Dermis microvascular lymphatic vessel endothelial cell (primary cell): ENCODE measurements at regions not wholly inside any gene's neighbourhood (a gene's known extent, or its start where the extent isn't known, plus 50 kb on each side); places are given as distances from the start of the nearest gene placed in this dataset.

ENCODE experiments used
- DNase-seq, 2 donors: peaks; one replicate each; pipeline versions ENCODE4 v3.0.0 to v3.0.0-alpha.2; 2010; ENCODE audit warnings: low read depth in 2 of 2

DNA sequence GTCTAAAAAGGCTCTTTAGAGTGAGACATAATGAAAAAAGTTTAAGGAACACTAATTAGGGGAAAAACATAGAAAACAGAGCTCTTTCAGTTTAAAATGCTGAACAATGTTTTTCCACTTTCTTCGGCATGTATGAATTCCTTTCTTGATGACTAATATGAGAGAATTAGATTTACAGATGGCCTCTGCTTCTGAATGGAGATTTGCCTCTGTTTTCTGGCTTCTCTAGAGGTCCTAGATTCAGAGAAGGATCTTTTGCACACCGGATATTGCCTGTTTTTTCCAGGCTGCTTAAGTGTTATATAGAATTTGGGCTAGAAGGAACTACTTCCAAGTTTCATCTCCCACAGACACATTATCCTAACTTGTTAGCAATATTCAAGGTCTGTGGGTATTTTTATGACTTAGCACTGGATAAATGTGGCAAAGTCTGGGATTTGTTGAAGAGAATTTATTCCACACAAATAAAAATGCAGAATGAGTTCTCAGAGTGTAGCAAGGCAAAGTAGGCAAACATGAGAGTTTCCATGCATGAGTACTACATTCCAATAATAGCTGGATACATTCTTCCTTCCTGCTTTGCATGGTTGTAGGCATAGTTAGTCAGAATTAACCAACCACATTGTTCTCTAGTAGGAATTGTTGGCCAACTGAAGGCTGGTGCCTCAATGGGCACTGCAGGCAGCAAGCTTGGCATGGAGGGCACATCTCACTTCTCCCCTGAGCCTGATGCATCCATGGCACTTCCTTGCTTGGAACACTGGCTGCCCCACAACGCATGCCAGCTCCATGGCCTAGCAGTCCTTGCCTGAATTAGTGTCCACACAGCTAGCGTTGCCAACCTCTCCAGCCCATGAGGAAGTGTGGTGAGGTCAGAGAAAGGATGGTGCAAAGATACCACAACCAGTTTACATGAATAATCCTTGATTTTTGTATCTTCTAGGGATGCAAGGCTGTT lies 224.2 kb downstream of the CLIC5 start:
- no peak for DNase-seq

DNA sequence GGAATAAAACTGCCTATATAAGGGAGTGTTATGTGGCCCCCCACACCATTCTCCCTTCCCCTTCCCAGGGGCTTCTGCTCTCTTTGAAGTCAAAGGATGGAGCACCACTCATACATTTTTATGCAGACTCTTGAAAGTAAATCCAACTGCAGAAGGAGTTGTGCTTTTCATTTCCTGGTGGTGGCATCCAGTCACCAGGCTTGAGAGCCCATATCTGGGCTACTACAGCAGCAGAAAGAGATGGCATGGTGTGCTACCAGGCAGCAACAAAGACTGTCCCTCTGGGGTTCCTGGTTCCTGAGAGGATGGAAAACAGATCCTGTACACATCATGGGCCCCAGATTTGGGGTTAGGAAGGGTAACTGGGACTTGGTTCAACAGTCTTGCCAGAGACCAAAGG lies 226.4 kb downstream of the CLIC5 start:
- DNase-seq = no peak

DNA sequence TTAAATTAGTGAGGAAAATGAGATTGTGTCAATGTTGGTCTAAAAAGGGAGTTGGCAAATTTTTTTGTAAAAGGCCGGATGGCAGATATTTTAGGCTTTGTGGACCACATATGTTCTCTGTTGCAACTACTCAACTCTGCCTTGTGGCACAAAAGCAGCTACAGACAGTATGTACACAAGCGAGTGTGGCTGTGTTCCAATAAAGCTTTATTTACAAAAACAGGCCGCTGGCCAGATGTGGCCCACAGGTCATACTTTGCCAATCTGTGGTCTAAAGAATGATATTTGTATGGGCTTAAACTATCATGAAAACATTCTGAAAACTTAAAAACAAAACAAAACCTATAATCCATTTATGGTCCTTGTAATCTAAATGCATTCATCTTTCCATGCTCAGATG lies 228.3 kb downstream of the CLIC5 start:
- DNase-seq = no peak

DNA sequence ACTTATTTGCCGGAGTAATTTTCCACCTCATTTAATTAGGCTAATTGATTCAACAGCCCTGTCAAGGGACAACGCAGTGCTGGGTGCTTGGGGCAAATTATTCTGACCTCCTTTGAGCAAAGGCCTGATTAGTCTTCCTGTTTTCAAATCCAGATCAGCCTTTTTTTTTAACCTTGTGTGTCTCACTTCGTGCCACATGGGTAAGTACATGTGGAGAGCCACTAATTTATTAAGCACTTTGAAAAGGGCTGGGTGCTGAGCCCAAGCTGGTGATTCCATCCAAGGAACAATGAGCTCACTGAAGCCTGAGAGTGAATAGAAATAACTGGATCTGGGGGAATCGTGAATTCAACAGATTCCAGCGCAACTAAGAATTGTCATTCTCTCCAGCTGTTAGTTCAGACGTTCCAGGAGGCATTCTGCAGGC lies 229.3 kb downstream of the CLIC5 start:
- DNase-seq = no peak

DNA sequence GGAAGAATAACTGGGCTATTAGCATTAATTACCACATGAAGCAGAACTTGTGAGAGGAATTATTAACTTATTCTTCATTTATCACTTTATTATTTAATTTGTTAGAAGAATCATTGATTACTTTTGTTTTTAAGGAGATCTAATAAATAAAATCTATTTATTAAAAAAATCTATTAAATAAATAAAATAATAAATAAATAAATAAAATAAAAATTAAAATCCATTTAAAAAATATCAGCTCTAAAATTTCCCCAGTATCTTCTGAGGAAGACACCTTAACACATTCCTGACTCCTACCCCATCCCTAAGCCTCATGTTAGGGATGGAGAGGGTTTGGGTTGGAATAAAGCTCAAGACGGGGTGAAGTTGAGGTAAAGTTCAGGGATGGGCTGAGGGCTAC lies 231.4 kb downstream of the CLIC5 start:
- no peak for DNase-seq

DNA sequence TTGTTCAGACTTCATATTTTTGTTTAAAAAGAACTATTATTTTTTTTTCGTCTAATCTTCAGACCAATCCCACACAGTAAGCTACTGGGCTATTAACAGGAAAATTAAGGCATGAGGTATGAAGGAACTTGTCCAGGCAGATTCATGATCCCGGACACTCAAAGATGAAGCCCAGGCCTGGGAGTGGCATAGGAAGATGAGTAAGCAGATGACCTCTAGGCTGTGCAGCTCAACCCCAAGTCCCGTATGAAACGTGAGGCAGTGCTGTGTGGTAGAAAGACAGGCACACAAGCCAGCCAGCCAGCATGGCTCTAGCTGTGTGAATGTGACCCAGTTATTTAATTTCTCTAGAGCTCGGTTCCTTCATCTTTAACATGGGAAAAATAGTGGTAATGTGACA lies 231.9 kb downstream of the CLIC5 start:
- no peak for DNase-seq

DNA sequence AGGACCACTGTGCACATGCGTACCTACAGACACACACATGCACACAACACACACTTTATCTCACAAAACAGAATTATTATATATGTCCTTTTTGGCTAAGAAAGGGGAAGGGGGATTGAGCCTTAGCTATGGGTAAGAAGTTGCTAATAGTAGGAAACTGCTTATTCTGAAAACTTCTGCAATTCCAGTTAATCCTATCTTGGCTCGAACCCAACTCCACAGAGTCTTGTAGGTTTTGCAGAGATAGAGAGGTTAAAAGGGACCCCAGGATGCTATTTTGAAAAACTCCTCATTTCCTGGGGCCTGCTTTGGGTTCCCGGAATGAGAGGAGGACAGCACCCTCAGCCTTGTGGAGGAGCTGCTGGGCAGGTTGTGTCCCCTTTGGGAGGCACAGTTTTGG lies 233.8 kb downstream of the CLIC5 start:
- DNase-seq = no peak

DNA sequence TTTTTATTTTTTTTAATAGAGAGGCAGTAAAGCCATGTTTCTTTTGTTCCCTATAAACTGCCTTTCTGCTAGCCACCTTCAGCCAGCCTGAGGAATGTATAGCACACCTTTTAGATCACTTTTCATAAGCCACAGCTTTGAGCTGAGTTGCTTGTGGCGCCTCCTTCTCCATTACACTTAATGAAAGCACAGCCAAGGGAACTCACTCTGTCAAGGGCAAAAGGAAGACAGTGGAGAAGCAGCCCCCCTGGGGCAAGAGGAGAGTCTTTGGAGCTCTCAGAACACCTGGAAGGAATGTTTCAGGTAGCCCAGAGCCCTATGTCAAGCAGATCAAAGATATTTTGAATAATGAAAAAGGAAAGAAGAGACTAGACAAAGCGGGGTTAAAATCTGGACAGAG lies 235.1 kb downstream of the CLIC5 start:
- no peak for DNase-seq

DNA sequence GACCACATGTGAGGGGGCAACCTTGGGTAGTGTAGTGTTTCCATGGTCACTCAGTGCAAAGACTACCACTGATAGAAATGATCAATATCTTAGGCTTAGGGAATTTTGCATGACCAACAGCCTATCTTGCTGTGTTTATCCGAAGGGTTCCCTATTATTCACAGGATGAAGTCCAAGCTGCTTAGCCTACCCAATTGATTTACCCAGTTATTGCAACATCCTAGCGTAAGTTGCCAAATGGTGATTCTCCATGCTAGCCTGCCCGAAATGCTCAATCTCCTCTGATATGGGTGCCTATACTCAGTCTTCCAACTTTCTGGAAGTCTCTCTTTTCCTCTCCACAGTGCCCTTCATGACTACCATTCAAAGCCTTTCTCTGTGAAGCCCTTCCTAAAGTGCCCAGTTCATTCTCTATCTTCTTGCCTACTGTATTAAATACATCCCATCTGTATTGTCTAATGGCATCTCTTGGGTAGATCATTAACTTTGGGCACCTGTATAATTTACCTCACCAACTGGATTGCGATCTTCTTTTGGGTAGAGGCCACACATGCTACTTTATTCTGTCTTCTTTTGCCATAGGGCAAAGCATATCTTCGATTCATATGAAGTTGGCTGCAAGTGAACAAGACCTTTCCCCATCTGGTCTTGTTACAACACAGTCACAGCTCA lies 240.5 kb downstream of the CLIC5 start:
- no peak for DNase-seq

DNA sequence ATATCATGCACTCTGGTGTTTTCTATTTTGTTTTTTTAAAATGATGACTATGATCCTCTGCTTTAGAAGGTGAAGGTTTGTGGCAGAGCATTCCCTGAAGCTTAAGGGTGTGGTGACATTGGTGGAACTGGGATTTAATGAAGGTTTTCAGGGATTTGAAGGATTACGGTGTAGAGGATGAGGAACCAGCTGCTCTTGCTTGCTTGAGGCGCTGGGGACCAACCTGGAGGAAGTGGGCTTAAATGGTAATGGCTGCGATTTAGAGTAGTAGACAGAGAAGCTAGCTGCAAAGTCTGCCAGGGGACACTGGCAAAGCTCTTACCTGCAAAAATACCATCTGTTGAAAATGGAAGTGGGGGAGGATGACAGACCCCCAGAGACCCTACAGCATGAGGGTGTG lies 241.8 kb downstream of the CLIC5 start:
- no peak for DNase-seq

DNA sequence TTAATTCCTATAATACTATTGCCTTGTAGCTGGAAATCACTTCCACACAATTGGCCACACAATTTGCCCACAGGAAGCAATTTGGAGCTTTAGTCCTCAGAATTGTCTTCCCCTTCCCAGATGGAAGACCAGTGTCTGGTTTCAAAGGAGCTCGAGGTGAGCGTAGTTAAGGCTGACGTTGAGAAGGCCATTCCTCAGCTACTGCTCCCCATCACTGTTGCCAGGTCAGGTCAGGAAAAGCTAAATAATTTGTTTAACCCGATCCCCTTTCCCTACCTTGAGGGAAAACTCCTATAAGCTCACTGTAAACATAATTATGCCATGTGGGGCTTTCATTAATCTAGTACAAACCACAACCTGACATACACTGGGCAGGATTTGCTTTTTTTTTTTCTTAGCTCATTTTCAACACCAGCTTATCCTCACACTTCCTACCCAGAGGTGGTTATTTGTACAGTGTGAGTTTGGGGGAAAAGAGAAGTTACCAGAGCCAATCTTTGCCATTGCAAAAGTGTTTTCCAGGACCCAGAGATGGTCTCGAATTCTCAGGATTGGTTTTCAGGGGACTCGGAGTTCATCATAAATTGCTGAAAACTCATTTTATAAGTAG lies 242.7 kb downstream of the CLIC5 start:
- DNase-seq = no peak

DNA sequence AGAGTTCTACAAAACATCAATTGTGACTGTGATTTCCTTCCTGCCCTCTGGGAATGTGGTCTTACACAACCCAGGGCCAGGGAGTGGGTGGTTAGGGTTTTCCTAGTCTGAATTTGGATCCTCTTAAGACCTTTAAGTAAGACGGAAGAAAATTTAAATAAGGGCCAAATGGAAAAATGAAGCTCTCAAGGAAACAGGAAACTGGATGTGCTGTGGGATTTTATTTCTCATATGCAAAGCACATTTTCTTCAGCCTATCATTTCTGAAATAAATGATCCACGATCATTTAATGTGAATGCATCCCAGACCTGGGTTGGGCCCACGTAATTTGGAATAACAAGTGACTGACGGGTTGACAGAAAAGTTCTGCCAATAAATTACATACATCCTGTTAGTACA lies 243.6 kb downstream of the CLIC5 start:
- DNase-seq = no peak

DNA sequence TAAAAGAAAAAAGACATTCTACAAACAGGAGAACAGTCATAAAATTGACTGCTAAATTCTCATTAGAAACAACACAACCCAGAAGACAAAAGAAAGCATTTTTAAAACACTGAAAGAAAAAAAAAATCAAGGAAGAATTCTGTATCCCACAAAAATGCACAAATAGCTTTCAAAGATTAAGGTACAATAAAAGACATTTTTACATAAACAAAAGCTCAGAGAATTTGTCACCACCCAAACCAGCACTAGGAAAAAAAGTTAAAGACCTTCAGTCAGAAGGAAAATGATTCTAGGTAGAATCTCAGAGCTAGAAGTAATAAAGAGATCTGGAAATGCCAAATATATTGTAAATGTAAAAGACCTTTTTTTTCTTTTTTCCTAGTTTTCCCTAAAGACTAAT lies 252.4 kb downstream of the CLIC5 start:
- DNase-seq = no peak

DNA sequence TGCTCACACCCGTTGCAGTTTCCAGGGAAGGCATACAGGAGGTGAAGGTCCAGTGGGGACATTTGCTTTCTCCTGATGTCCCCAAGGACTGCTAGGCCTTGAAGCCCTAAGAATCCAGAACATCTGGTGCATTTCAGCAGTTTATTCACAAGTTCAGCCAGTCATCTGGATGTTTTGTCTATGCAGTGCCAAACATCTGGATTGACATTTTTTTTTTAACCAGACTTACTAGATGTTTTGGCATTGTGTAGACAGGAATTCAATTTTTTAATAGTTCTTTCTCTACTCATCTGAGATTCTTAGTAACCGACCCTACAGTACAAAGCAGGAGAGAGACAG lies 256.2 kb downstream of the CLIC5 start:
- DNase-seq = no peak

DNA sequence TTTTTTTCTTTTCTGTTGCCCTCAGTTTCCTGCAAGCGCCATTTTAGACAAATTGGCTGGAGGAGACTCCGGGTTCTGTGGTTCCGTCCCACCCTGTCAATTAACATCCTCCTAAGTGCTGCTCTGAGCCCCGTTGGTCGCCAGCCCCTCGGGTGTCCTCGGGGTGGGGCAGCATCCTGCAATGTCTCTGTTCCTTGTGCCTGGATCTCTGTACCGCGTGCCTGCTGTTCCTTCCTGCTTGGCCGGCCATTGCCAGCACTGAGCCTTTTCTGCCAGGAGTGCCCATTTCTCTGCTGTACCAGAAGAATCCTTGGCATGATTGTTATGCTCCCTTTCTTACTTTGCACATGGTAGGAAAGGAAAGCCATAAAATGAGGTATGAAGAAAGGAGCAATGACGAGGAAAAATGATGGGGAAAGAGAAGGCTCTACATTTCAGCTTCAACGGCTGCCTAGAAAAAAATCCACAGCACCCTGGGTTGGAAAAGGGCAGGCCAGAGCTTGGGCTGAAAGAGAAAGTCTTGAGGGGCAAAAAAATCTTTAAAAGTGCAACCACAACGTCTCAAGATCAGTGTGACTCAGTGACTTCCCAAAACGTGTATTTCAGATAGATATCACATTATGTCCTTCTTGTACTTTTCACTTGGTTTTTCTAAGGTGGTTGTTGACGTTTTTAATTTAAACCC lies 256.7 kb downstream of the CLIC5 start:
- no peak for DNase-seq

DNA sequence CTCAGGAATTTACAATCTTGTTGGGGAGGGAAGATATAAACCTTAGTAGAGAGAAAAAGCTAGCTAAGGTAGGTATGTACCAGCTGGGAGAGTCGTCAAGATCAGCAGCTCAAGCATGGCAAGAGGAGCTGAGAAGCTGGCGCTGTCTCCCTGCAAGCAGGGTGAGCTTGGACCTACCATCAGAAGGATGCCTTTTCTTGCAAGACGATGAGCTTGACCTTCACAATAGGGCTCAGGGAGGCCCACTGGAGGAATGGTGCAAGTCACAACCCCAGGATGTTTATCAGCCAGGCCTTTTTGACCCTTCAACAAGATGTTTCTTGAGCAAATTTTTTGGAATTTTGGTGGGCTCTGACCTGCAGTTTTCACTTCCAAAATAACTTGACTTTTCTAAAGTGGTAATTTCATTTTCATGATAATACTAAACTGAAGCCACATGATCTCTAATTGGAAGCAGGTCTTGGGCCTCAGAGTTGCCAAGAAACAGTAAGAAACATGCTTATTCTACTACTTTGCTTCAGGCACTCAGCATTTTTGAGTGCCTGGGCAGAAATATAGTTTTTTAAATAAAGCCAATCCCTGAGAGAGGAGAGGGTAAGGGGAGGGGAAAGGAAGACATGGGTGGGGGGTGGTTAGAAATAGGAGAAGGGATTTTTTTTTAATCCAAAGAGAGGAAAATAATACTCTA lies 258.1 kb downstream of the CLIC5 start:
- DNase-seq = no peak

DNA sequence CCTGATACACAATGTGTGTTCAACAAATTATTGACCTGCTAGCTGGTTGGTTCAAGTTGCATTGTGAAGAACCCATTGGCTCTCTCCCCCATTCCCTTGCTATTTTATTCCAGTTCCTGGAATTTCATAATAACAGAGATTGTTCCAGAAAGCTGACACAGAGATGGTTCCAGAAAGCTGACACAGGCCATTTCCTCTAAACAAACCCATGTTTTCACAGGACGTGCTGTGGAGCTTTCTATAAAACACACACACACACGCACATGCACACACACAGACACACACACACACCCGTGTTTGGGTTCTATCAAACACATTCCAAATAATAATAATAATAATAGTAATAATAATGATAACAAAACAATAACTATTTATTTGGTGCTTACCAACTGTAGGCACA lies 259.1 kb downstream of the CLIC5 start:
- no peak for DNase-seq

DNA sequence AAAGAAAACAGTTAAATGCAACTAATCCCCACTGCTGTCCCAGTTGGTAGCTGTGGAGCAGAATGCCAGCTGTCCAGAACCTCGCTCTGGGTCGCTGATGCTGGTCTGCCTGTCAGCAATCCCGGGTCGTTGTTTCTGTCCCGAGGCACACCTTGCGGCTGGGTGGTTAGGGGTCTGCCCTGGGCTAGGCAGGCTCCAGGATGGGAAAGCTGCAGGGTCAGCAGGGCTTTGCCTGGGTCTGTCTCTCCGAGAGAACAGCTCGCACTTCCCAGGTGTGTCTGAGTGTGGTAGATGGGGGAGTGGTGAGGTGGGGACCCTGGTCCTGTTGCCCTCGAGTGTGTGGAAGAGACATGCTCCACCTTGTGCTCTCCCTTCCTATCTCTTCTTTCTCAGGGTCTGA lies 261.2 kb downstream of the CLIC5 start:
- DNase-seq = no peak

DNA sequence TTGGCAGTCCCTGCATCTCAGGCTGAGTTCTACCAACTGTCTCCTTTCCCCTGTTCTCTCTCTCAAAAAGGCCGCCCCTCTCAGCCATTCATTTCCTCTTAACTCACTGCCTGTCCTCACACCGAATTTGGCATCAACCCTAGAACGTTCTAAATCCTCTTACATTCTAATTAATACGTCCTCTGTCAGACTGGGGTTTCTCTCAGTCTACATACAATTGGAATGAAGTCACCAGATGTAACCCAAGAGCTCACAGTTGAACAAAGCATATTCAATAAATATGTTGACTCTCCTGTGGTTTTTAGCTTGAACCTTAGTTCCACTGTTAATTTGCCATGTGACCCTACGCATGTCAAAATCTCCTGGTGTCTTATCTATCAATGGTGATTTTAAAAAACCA lies 269.6 kb downstream of the CLIC5 start:
- no peak for DNase-seq

DNA sequence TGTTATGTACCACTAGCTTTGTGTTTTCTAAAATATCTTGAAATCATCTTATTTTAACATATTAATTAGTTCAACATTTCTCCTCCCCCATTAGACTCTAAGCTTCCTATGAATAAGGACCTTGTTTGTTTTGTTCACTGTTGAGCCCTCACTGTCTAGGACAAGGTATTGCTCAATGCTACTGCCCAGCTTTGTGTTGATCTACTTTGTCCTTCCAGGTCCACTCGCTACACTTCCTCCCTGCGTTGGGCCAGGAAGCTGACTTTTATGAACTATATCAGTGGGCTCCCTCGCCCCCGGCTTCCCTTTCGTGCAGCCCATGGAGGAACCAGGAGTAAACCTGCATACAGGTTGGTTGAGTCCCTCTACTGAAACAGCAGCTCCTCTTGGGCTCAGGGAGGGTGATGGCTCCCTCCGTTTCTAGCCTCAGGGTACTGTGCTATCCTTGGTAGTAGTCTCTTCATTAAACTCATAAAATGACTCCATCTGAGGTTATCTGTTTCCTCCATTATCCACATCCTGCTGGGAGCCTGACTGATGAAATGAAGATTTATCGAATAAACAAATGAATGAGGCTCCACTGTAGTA lies 272.5 kb downstream of the CLIC5 start:
- no peak for DNase-seq

DNA sequence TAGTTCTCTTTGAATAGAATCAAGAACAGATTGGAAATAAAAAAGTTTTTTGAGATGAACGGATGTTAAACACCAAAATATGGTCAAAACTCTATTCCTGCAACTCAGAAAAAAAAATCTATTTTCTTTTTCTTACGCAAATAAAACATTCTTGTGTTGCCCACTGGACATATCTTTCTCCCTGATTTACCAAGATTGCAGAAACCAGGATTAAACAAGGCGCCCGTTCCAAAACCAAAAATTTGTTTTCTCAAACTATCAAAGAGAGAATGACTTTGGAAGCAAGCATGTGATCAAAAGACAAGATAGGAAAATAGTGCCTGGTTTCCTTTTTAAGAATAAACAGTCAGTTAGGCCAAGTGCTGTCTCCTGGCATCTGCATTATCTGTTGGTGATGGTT lies 273.1 kb downstream of the CLIC5 start:
- DNase-seq = no peak
